ENCODE measurements at regions not wholly inside any gene's neighbourhood (a gene's known extent, or its start where the extent isn't known, plus 50 kb on each side); places are given as distances from the start of the nearest gene placed in this dataset.

DNA sequence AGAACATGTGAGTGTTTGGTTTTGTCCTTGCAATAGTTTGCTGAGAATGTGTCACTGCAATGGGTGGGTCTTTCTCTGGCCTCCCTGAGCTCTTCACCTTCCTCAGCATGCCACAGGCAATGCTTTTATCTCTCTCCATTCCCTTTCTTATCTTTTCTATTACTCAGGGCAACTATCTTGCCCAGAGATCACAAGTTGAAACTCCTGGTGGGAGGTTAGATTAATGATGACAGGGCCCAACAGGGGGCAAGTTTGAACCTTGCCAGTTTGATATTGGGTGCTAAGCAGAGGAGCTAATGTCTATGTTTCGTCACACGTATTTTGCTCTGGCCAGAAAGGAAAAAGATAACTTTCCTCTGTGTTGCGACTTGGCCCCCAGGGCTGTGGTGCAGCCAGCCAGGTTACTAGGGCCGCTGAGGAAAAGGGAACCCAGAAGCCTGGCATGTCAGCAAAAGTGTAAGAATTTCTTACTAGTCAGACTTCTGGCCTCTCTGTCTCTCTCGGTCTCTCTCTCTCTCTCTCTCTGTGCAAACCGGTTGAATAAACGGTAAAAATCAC is 299.3 kb upstream of the POU5F2 start:
- TF ChIP-seq POLR2A (IDR thresholded peaks at IDR 0.05; ENCODE audit: low read length) (no peak), MAFK (IDR thresholded peaks at IDR 0.05; ENCODE audit: partially characterized antibody) (no peak), BHLHE40 (IDR thresholded peaks at IDR 0.05; ENCODE audit: low read depth, low read length) (no peak), RFX5 (IDR thresholded peaks at IDR 0.05) (no peak), EP300 (IDR thresholded peaks at IDR 0.05) (no peak), RCOR1 (IDR thresholded peaks at IDR 0.05; ENCODE audit: low read depth, low read length) (no peak), CTCF (IDR thresholded peaks at IDR 0.05) (no peak), USF2 (IDR thresholded peaks at IDR 0.05) (no peak), EHMT2 (IDR thresholded peaks at IDR 0.05; ENCODE audit: low read depth) (no peak), MAX (IDR thresholded peaks at IDR 0.05) (no peak), RAD21 (conservative IDR thresholded peaks at IDR 0.05 in 1 of 2, IDR thresholded peaks at IDR 0.05 in 1 of 2) (no peak), CHD4 (IDR thresholded peaks at IDR 0.05; ENCODE audit: borderline replicate concordance) (no peak)
- TF ChIP-seq, protein P1, sequence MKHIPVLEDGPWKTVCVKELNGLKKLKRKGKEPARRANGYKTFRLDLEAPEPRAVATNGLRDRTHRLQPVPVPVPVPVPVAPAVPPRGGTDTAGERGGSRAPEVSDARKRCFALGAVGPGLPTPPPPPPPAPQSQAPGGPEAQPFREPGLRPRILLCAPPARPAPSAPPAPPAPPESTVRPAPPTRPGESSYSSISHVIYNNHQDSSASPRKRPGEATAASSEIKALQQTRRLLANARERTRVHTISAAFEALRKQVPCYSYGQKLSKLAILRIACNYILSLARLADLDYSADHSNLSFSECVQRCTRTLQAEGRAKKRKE (CRISPR knock-in tag; IDR thresholded peaks at IDR 0.05; ENCODE audit: low read depth) = no peak
